Smooth muscle cell (in vitro differentiated cells): ENCODE measurements at regions not wholly inside any gene's neighbourhood (a gene's known extent, or its start where the extent isn't known, plus 50 kb on each side); places are given as distances from the start of the nearest gene placed in this dataset.
"Not testable (repeated sequence)": the region's sequence is repeated elsewhere in the genome, so short reads cannot be mapped to it uniquely, and the experiment has no call there.

Experiments used
- DNase-seq: peaks from one replicate; lab custom pipeline; 2025; ENCODE audit not compliant: unreplicated experiment; lab: John Stamatoyannopoulos, UW
- H2AFZ ChIP-seq: fragments of 200-600 bp; sonication (generic); 2 replicates; pipeline ENCODE4 v1.6.0; 2016; ENCODE audit warnings: antibody characterized with exemption, low read depth, mild to moderate bottlenecking
- H3F3A ChIP-seq: fragments of 200-600 bp; sonication (generic); 2 replicates; pipeline ENCODE4 v1.6.0; 2017; ENCODE audit warnings: antibody characterized with exemption, low read depth
- H3K27ac ChIP-seq: fragments of 200-600 bp; sonication (generic); 2 replicates; pipeline ENCODE4 v1.5.1; 2016; ENCODE audit warnings: low read depth, mild to moderate bottlenecking
- H3K27me3 ChIP-seq: fragments of 200-600 bp; sonication (generic); 2 replicates; pipeline ENCODE4 v1.6.1; 2016; ENCODE audit warnings: low read depth, mild to moderate bottlenecking
- H3K36me3 ChIP-seq: fragments of 200-600 bp; sonication (generic); 2 replicates; pipeline ENCODE4 v1.5.1; 2016; ENCODE audit warnings: low read depth
- H3K4me1 ChIP-seq: fragments of 200-600 bp; sonication (generic); 2 replicates; pipeline ENCODE4 v1.5.1; 2016; ENCODE audit warnings: low read depth
- H3K4me2 ChIP-seq: fragments of 200-600 bp; sonication (generic); 2 replicates; pipeline ENCODE4 v1.6.0; 2016; ENCODE audit warnings: mild to moderate bottlenecking
- H3K4me3 ChIP-seq: fragments of 200-600 bp; sonication (generic); 2 replicates; pipeline ENCODE4 v1.5.1; 2016; ENCODE audit warnings: mild to moderate bottlenecking
- H3K79me2 ChIP-seq: fragments of 200-600 bp; sonication (generic); 2 replicates; pipeline ENCODE4 v1.6.0; 2016; ENCODE audit warnings: low read depth, mild to moderate bottlenecking
- H3K9ac ChIP-seq: fragments of 200-600 bp; sonication (generic); 2 replicates; pipeline ENCODE4 v1.6.0; 2016; ENCODE audit warnings: low read depth
- H3K9me3 ChIP-seq: fragments of 200-600 bp; sonication (generic); replicated peaks from 2 replicates; pipeline ENCODE4 v1.5.1; 2016; ENCODE audit warnings: low read depth
- H4K20me1 ChIP-seq: fragments of 200-600 bp; sonication (generic); 2 replicates; pipeline ENCODE4 v1.6.0; 2016; ENCODE audit warnings: low read depth
- CTCF ChIP-seq: fragments of 200-600 bp; sonication (generic); IDR thresholded peaks from 2 replicates; pipeline ENCODE4 v1.5.1; 2017; ENCODE audit warnings: borderline replicate concordance, mild to moderate bottlenecking, antibody characterized with exemption; ENCODE audit not compliant: insufficient read depth, poor library complexity, severe bottlenecking
- WGBS: methylation state at CpG from one replicate; pipeline ENCODE4 v1.1.7; 2016; ENCODE audit warnings: low lambda C conversion rate; 5-methylcytosine and 5-hydroxymethylcytosine counted together

GRCh38 chr2:236916651-236917050 lies 169.0 kb upstream of the COPS8 start:
- DNase-seq = no peak
- H2AFZ ChIP-seq = no peak overlapping the region
- no peak overlapping the region for H3K9ac ChIP-seq
- no peak for TF ChIP-seq CTCF
- H3K27ac ChIP-seq = no peak overlapping the region
- no peak overlapping the region for H3K4me3 ChIP-seq
- no peaks in the 10 kb centered on the region for H3K4me1 ChIP-seq
- no peak overlapping the region for H3K4me2 ChIP-seq
- H3K36me3 ChIP-seq = no peaks in the 10 kb centered on the region
- H4K20me1 ChIP-seq = no peaks in the 10 kb centered on the region
- H3K27me3 ChIP-seq = no peaks in the 10 kb centered on the region
- H3K9me3 ChIP-seq = no peaks in the 10 kb centered on the region
- peaks cover 9% of the 10 kb centered on the region for H3F3A ChIP-seq
- 84% methylated on average over 4 of the region's 4 CpGs for WGBS
- no peaks in the 10 kb centered on the region for H3K79me2 ChIP-seq

- Histone ChIP-seq H3K9ac (no peak overlapping the region), H3K9me3 (no peaks in the 10 kb centered on the region), H3K27ac (no peak overlapping the region), H3K4me1 (no peaks in the 10 kb centered on the region), H3K36me3 (no peaks in the 10 kb centered on the region), H2AFZ (no peak overlapping the region), H3K27me3 (no peaks in the 10 kb centered on the region), H4K20me1 (no peaks in the 10 kb centered on the region), H3K4me2 (no peak overlapping the region), H3F3A (peaks cover 9% of the 10 kb centered on the region), H3K4me3 (no peak overlapping the region), H3K79me2 (no peaks in the 10 kb centered on the region)
- TF ChIP-seq CTCF = no peak
- DNase-seq = no peak
- 86% methylated on average over 3 of the region's 3 CpGs for WGBS
These were observed 168.5 kb upstream of the COPS8 start for GRCh38 chr2:236917164-236917563.

GRCh38 chr2:236918545-236918944 lies 167.1 kb upstream of the COPS8 start:
- H2AFZ ChIP-seq = peak overlapping the region; percentile 78
- H3K9ac ChIP-seq = no peak overlapping the region
- no peaks in the 10 kb centered on the region for H3K79me2 ChIP-seq
- DNase-seq = no peak
- H3K4me1 ChIP-seq = no peaks in the 10 kb centered on the region
- H3K27me3 ChIP-seq = no peaks in the 10 kb centered on the region
- H3K9me3 ChIP-seq = no peaks in the 10 kb centered on the region
- H3K36me3 ChIP-seq = no peaks in the 10 kb centered on the region
- H4K20me1 ChIP-seq = no peaks in the 10 kb centered on the region
- no peak overlapping the region for H3K4me3 ChIP-seq
- H3K4me2 ChIP-seq = peak overlapping the region; percentile 69
- H3F3A ChIP-seq = peaks cover 9% of the 10 kb centered on the region
- H3K27ac ChIP-seq = peak overlapping the region; percentile 16
- TF ChIP-seq CTCF = no peak
- 23% methylated on average over 9 of the region's 9 CpGs for WGBS

- no peak for DNase-seq
- Histone ChIP-seq H3K79me2 (no peaks in the 10 kb centered on the region), H3K4me3 (no peak overlapping the region), H3K27ac (no peak overlapping the region), H3K9ac (no peak overlapping the region), H3F3A (peaks cover 9% of the 10 kb centered on the region), H2AFZ (peak overlapping the region; percentile 78), H4K20me1 (no peaks in the 10 kb centered on the region), H3K27me3 (no peaks in the 10 kb centered on the region), H3K4me2 (peak overlapping the region; percentile 69), H3K9me3 (no peaks in the 10 kb centered on the region), H3K36me3 (no peaks in the 10 kb centered on the region), H3K4me1 (no peaks in the 10 kb centered on the region)
- TF ChIP-seq CTCF = no peak
- 35% methylated on average over 9 of the region's 9 CpGs for WGBS
These were observed 166.5 kb upstream of the COPS8 start for GRCh38 chr2:236919209-236919608.

- H3K36me3 ChIP-seq, H2AFZ ChIP-seq, H3K4me2 ChIP-seq, H4K20me1 ChIP-seq, H3K27me3 ChIP-seq, DNase-seq, H3K79me2 ChIP-seq, H3K9ac ChIP-seq, H3K4me1 ChIP-seq, H3K4me3 ChIP-seq, H3K27ac ChIP-seq, H3F3A ChIP-seq, H3K9me3 ChIP-seq: not testable (repeated sequence)
- 92% methylated on average over 11 of the region's 11 CpGs for WGBS
These were observed 165.8 kb upstream of the COPS8 start for GRCh38 chr2:236919801-236920379.
